Ascending aorta (tissue), 2 donors: ENCODE measurements at regions not wholly inside any gene's neighbourhood (a gene's known extent, or its start where the extent isn't known, plus 50 kb on each side); places are given as distances from the start of the nearest gene placed in this dataset.

Experiments used
- DNase-seq, 2 donors: peaks; one replicate each; pipeline ENCODE4 v3.0.0-alpha.2; 2019; ENCODE audit warnings: low spot score in 2 of 2
- H3K27ac ChIP-seq, 2 donors: fragments of 200-600 bp; sonication (generic); one replicate each; pipeline ENCODE4 v1.5.1; 2016 to 2017; ENCODE audit warnings: mild to moderate bottlenecking in 1 of 2
- H3K27me3 ChIP-seq: fragments of 200-600 bp; sonication (generic); one replicate; pipeline ENCODE4 v1.5.1; 2017
- H3K36me3 ChIP-seq, 2 donors: fragments of 200-600 bp; sonication (generic); one replicate each; pipeline ENCODE4 v1.5.1; 2016
- H3K4me1 ChIP-seq, 2 donors: fragments of 200-600 bp; sonication (generic); one replicate each; pipeline ENCODE4 v1.5.1; 2016 to 2017; ENCODE audit warnings: mild to moderate bottlenecking in 1 of 2
- H3K4me3 ChIP-seq, 2 donors: fragments of 200-600 bp; sonication (generic); one replicate each; pipeline ENCODE4 v1.5.1; 2016 to 2017; ENCODE audit warnings: mild to moderate bottlenecking in 1 of 2
- H3K9me3 ChIP-seq, 2 donors: fragments of 200-600 bp; sonication (generic); one replicate each; pipeline ENCODE4 v1.5.1; 2016
- intact Hi-C: fragments of 100-400 bp; cut with DNase I; formaldehyde crosslinking; loops from one replicate; pipeline ENCODE4 v1.15.1; 2023
- TF ChIP-seq, protein P1 (sequence below), 3 experiments: fragments of 200-600 bp in 2 of 3; fragments of 450-650 bp in 1 of 3; sonication (generic) in 2 of 3; IDR thresholded peaks; one replicate each; pipeline ENCODE4 v1.5.1; 2016 to 2019; ENCODE audit warnings: antibody characterized with exemption in 3 of 3, mild to moderate bottlenecking in 1 of 3, moderate library complexity in 1 of 3

- Histone ChIP-seq H3K27ac (no peak overlapping the region), H3K9me3 (no peaks in the 10 kb centered on the region), H3K4me1 (no peaks in the 10 kb centered on the region), H3K27me3 (no peaks in the 10 kb centered on the region), H3K36me3 (no peaks in the 10 kb centered on the region), H3K4me3 (no peak overlapping the region)
- TF ChIP-seq, protein P1, sequence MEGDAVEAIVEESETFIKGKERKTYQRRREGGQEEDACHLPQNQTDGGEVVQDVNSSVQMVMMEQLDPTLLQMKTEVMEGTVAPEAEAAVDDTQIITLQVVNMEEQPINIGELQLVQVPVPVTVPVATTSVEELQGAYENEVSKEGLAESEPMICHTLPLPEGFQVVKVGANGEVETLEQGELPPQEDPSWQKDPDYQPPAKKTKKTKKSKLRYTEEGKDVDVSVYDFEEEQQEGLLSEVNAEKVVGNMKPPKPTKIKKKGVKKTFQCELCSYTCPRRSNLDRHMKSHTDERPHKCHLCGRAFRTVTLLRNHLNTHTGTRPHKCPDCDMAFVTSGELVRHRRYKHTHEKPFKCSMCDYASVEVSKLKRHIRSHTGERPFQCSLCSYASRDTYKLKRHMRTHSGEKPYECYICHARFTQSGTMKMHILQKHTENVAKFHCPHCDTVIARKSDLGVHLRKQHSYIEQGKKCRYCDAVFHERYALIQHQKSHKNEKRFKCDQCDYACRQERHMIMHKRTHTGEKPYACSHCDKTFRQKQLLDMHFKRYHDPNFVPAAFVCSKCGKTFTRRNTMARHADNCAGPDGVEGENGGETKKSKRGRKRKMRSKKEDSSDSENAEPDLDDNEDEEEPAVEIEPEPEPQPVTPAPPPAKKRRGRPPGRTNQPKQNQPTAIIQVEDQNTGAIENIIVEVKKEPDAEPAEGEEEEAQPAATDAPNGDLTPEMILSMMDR (IDR thresholded peaks at IDR 0.05) = no peak
- intact Hi-C loops = no loop called here
- no peak for DNase-seq
These were observed 250.5 kb downstream of the TDRD3 start for GRCh38 chr13:60647547-60647946.

GRCh38 chr13:60646620-60647019 is 249.6 kb downstream of the TDRD3 start:
- H3K36me3 ChIP-seq = no peaks in the 10 kb centered on the region
- TF ChIP-seq, protein P1 (IDR thresholded peaks at IDR 0.05) = no peak
- H3K9me3 ChIP-seq = no peaks in the 10 kb centered on the region
- intact Hi-C loops = no loop called here
- DNase-seq = no peak
- H3K27ac ChIP-seq = no peak overlapping the region
- no peaks in the 10 kb centered on the region for H3K27me3 ChIP-seq
- H3K4me3 ChIP-seq = no peak overlapping the region
- no peaks in the 10 kb centered on the region for H3K4me1 ChIP-seq

- H3K4me3 ChIP-seq = no peak overlapping the region
- intact Hi-C loops = no loop called here
- H3K27me3 ChIP-seq = no peaks in the 10 kb centered on the region
- no peak overlapping the region for H3K27ac ChIP-seq
- no peak for DNase-seq
- no peaks in the 10 kb centered on the region for H3K9me3 ChIP-seq
- no peaks in the 10 kb centered on the region for H3K36me3 ChIP-seq
- no peaks in the 10 kb centered on the region for H3K4me1 ChIP-seq
- TF ChIP-seq, protein P1 (IDR thresholded peaks at IDR 0.05) = no peak
These were observed 248.7 kb downstream of the TDRD3 start for GRCh38 chr13:60645676-60646075.

DNA sequence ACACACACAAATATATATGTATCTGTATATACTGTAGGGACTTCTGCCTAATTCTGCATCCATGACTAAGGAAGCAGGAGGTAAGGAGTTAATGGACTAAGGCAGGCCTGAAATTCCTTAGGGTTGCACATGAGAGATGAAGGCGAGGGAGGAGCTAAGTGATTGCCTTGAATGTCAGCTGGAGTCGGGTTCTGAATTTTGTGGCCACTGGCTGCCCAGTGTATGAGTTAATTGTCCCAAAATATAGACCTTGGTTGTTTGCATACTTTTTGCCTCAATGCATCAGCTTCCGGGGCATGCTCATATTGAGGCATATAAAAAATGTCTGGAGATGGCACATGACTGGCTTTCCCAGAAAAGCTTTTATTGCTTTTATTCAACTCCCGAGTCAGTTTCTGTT is 245.5 kb downstream of the TDRD3 start:
- TF ChIP-seq, protein P1 (IDR thresholded peaks at IDR 0.05) = no peak
- H3K27me3 ChIP-seq = no peaks in the 10 kb centered on the region
- H3K9me3 ChIP-seq = no peaks in the 10 kb centered on the region
- no peaks in the 10 kb centered on the region for H3K36me3 ChIP-seq
- intact Hi-C loops = no loop called here
- no peaks in the 10 kb centered on the region for H3K4me1 ChIP-seq
- no peak overlapping the region for H3K27ac ChIP-seq
- H3K4me3 ChIP-seq = no peak overlapping the region
- no peak for DNase-seq

DNA sequence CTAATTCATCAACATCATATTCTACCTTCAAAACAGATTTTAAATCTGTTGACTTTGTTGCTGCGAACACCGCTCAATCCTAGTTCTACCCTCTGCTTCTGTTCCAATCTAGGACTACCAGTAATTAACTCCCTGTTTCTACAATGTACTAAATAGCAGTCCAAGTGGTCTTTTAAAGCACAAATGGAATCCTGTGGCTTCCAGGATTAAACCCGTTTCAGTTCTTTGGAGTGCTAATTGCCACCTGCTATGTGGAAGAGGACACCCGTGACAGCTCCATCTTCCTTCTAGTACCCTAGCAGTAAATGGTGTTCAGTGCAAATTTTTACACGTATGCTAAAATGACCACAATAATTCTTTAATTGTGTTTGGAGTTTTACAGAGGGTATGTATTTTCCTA is 232.1 kb downstream of the TDRD3 start:
- Histone ChIP-seq H3K36me3 (no peaks in the 10 kb centered on the region), H3K27me3 (no peaks in the 10 kb centered on the region), H3K4me3 (no peak overlapping the region), H3K4me1 (no peaks in the 10 kb centered on the region), H3K27ac (no peak overlapping the region), H3K9me3 (no peaks in the 10 kb centered on the region)
- intact Hi-C loops = no loop called here
- DNase-seq = no peak
- TF ChIP-seq, protein P1 (IDR thresholded peaks at IDR 0.05) = no peak

DNA sequence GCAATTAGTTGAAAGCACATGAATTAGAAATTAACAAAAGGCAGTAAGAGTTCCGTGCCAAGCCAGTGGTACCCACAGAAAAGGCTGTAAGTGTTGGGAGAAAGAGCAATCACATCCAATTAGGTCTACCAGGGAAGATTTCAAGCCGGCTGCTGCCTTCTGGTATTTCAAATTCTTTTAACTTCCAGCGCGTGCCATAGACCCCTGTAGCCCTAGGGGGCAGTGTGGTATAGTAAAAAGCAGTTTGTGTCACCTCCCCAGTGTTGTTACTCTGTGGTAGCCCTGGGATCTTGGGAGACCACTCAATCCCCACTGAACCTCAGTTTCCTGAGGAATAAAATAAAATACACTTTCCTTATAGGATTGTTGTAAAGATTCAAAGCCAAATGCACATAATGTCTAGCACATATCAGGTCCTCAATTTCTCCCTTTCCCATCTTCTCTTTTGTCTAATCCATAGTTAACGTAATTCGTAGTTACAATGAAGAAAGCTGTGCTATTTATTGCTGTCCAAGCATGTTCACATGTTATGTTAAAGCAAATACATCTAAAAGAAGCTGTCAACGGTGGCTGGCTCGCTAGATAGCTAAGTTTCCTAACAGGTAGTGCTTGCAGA is 230.2 kb downstream of the TDRD3 start:
- Histone ChIP-seq H3K9me3 (no peaks in the 10 kb centered on the region), H3K36me3 (no peaks in the 10 kb centered on the region), H3K4me3 (no peak overlapping the region), H3K4me1 (no peaks in the 10 kb centered on the region), H3K27ac (no peak overlapping the region), H3K27me3 (no peaks in the 10 kb centered on the region)
- intact Hi-C loops = no loop called here
- no peak for DNase-seq
- TF ChIP-seq, protein P1 (IDR thresholded peaks at IDR 0.05) = peak in 2 of 3 experiments; percentile 43 to 54
